A673 (cell line): ENCODE measurements at regions not wholly inside any gene's neighbourhood (a gene's known extent, or its start where the extent isn't known, plus 50 kb on each side); places are given as distances from the start of the nearest gene placed in this dataset.

Source experiments
- BruUV-seq: library from RNA; stranded (reverse); fragments of 400-500 nt; replicated peaks from 2 replicates; lab custom pipeline; 2021; lab: Mats Ljungman, UMichigan
- CTCF ChIA-PET: fragments of 300-600 bp; sonication (Branson Sonifier 250); formaldehyde crosslinking; loops from one replicate; lab custom pipeline; 2022; ENCODE audit warnings: antibody characterized with exemption; lab: Charles Lee
- POLR2A ChIA-PET: fragments of 300-600 bp; sonication (Branson Sonifier 250); formaldehyde crosslinking; loops from one replicate; lab custom pipeline; 2022; ENCODE audit warnings: antibody characterized with exemption; ENCODE audit not compliant: low non-redundant PET; lab: Charles Lee
- DNase-seq: peaks from one replicate; pipeline ENCODE4 v3.0.0-alpha.2; 2015; ENCODE audit warnings: low spot score
- H3K27ac ChIP-seq: fragments of 200-600 bp; sonication (generic); 2 replicates; pipeline ENCODE4 v1.5.1; 2016; ENCODE audit warnings: mixed run types, low read depth, mild to moderate bottlenecking, mixed read lengths, antibody characterized with exemption, low read length; ENCODE audit not compliant: poor library complexity, severe bottlenecking
- H3K27me3 ChIP-seq: fragments of 200-600 bp; sonication (generic); replicated peaks from 2 replicates; pipeline ENCODE4 v1.6.1; 2017; ENCODE audit warnings: mixed run types, low read depth, mild to moderate bottlenecking, mixed read lengths, antibody characterized with exemption, low read length; ENCODE audit not compliant: insufficient read depth, poor library complexity
- H3K36me3 ChIP-seq: fragments of 200-600 bp; sonication (generic); 2 replicates; pipeline ENCODE4 v1.6.1; 2016; ENCODE audit warnings: mixed run types, mild to moderate bottlenecking, mixed read lengths, antibody characterized with exemption, low read length; ENCODE audit not compliant: insufficient read depth, poor library complexity, severe bottlenecking
- H3K4me1 ChIP-seq: fragments of 200-600 bp; sonication (generic); 2 replicates; pipeline ENCODE4 v1.6.1; 2017; ENCODE audit warnings: mixed run types, mild to moderate bottlenecking, mixed read lengths, antibody characterized with exemption, low read length; ENCODE audit not compliant: insufficient read depth, poor library complexity, severe bottlenecking
- H3K4me3 ChIP-seq: fragments of 200-600 bp; sonication (generic); 2 replicates; pipeline ENCODE4 v1.5.1; 2016; ENCODE audit warnings: low read depth, mixed run types, mild to moderate bottlenecking, mixed read lengths, low read length; ENCODE audit not compliant: poor library complexity, severe bottlenecking
- H3K9me3 ChIP-seq: fragments of 200-600 bp; sonication (generic); 2 replicates; pipeline ENCODE4 v1.6.1; 2016; ENCODE audit warnings: mixed run types, low read depth, mild to moderate bottlenecking, mixed read lengths, antibody characterized with exemption, low read length; ENCODE audit not compliant: poor library complexity, severe bottlenecking
- EZH2 ChIP-seq: fragments of 200-600 bp; sonication (generic); IDR thresholded peaks from 2 replicates; pipeline ENCODE4 v1.6.1; 2017; ENCODE audit warnings: borderline replicate concordance, low read depth, mild to moderate bottlenecking, mixed read lengths, antibody characterized with exemption, low read length; ENCODE audit not compliant: poor library complexity, severe bottlenecking
- intact Hi-C: fragments of 100-400 bp; cut with micrococcal nuclease; formaldehyde crosslinking; loops from one replicate; pipeline ENCODE4 v1.10.0; 2022; ENCODE audit not compliant: unreplicated experiment
- TF ChIP-seq, protein P1 (sequence below): fragments of 300-800, 200-600 bp; sonication (generic); conservative IDR thresholded peaks from 2 replicates; pipeline ENCODE4 v1.5.1; 2017; ENCODE audit warnings: low read depth, mild to moderate bottlenecking, antibody characterized with exemption, low read length, moderate library complexity, mixed read lengths

DNA sequence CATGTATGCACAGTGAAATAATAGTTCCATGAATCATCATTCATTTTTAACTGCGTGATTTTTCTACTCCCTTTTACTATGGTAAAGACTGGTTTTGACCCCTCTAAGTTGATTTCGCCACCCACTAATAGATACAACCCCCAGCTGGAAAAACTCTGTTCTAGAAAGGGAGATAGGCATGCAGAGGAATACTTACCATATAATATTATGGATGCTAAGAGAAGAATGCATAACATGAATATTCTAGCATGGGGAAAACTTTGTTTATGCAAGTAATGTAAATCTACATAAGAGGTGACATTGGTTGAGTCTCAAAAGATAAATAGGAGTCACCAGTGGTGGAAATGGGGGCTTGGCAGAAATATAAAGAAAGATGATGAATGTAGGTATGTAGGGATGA, 97.3 kb upstream of the MBL2 start:
- intact Hi-C loops: no loop called here
- H3K36me3 ChIP-seq: no peaks in the 10 kb centered on the region
- no peak overlapping the region for H3K4me3 ChIP-seq
- no peaks in the 10 kb centered on the region for H3K27me3 ChIP-seq
- no peak for TF ChIP-seq EZH2
- TF ChIP-seq, protein P1, sequence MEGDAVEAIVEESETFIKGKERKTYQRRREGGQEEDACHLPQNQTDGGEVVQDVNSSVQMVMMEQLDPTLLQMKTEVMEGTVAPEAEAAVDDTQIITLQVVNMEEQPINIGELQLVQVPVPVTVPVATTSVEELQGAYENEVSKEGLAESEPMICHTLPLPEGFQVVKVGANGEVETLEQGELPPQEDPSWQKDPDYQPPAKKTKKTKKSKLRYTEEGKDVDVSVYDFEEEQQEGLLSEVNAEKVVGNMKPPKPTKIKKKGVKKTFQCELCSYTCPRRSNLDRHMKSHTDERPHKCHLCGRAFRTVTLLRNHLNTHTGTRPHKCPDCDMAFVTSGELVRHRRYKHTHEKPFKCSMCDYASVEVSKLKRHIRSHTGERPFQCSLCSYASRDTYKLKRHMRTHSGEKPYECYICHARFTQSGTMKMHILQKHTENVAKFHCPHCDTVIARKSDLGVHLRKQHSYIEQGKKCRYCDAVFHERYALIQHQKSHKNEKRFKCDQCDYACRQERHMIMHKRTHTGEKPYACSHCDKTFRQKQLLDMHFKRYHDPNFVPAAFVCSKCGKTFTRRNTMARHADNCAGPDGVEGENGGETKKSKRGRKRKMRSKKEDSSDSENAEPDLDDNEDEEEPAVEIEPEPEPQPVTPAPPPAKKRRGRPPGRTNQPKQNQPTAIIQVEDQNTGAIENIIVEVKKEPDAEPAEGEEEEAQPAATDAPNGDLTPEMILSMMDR: no peak
- H3K9me3 ChIP-seq: no peaks in the 10 kb centered on the region
- H3K27ac ChIP-seq: no peak overlapping the region
- ChIA-PET POLR2A (no interaction called here), CTCF (no interaction called here)
- no peaks in the 10 kb centered on the region for H3K4me1 ChIP-seq
- DNase-seq: no peak
- BruUV-seq: no TSS peak

DNA sequence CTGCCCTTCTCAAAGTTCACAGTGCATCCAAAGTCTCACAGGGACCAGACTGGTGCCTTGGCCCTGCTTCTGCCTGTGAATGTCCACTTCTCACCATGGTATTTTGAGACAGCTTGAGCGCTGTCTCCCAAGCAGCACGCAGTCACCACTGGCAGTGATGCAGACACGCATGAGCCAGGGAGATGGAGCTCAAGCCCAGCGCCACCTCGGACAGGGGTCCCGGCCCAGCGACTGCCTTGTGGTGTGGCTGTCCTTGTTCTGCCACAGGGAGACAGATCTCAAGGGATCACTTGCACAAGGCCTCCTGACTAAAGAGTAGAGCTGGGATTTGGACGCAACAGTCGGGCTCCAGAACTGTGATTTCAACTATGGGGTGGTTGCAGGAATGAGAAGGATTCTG, 92.6 kb upstream of the MBL2 start:
- Histone ChIP-seq H3K9me3 (no peaks in the 10 kb centered on the region), H3K4me1 (no peaks in the 10 kb centered on the region), H3K27me3 (no peaks in the 10 kb centered on the region), H3K27ac (no peak overlapping the region), H3K36me3 (no peaks in the 10 kb centered on the region), H3K4me3 (no peak overlapping the region)
- no peak for DNase-seq
- TF ChIP-seq, protein P1: no peak
- TF ChIP-seq EZH2: no peak
- POLR2A ChIA-PET: no interaction called here
- intact Hi-C loops: no loop called here
- BruUV-seq: no TSS peak
- CTCF ChIA-PET: no interaction called here

DNA sequence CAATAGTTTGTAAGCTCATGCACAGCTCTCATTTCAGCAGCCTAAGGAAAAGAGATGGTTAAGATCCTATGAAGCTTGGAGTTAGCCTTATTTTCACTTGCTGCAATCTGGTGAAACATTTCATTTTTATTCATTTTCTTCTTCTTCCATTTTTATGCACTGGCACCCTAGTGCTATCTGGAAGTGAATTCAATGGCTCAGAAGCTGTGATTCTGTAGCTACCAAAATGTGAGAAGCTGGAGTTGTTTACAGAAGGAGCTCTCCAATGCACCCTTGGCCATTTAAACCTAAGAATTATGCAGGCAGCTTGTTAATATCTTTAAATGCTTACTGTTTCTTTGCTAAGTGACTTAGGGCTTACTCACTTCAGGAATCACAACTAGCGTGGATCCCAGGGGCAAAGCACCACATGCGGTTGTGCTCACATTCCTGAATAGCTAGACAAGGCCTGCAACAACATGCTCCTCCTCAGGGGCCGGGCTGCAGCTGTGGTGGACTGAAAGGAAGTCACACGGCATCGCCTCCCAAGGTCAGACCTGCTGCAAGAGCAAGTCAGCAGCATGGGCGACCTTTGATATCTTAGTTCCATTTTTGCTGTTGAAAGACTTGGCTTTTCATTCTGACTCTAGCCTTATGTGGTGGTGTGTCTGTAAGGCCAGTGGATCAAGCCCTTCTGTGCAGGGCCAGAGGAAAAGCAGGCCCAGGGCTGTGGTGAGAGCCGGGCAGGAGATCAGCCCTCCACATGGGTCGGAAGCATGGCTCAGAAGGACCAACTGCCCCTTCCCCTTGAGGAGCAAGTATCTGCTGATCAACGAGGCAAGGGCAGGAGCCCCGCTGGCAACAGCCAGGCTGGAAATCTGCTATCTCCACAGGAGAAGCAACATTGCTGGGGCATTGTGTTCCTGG, 91.9 kb upstream of the MBL2 start:
- TF ChIP-seq, protein P1: no peak
- no peak for TF ChIP-seq EZH2
- Histone ChIP-seq H3K27me3 (no peaks in the 10 kb centered on the region), H3K9me3 (no peaks in the 10 kb centered on the region), H3K27ac (no peak overlapping the region), H3K4me1 (no peaks in the 10 kb centered on the region), H3K36me3 (no peaks in the 10 kb centered on the region), H3K4me3 (no peak overlapping the region)
- BruUV-seq: no TSS peak
- intact Hi-C loops: no loop called here
- POLR2A ChIA-PET: no interaction called here
- DNase-seq: no peak
- CTCF ChIA-PET: no interaction called here
